Omental fat pad (tissue), 3 donors: ENCODE measurements at regions not wholly inside any gene's neighbourhood (a gene's known extent, or its start where the extent isn't known, plus 50 kb on each side); places are given as distances from the start of the nearest gene placed in this dataset.
"Not testable (repeated sequence)": the region's sequence is repeated elsewhere in the genome, so short reads cannot be mapped to it uniquely, and the experiment has no call there.

ENCODE experiments used
- ATAC-seq: fragments of 150-250 bp; one replicate; pipeline ENCODE4 v1.9.1; 2016; ENCODE audit warnings: mild to moderate bottlenecking, moderate library complexity; ENCODE audit not compliant: low FRiP score
- DNase-seq: peaks from one replicate; pipeline ENCODE4 v3.0.0-alpha.2; 2019; ENCODE audit warnings: low spot score
- CTCF ChIP-seq, 3 donors: fragments of 450-650 bp; IDR thresholded peaks; one replicate each; pipeline ENCODE4 v1.5.1; 2016 to 2017; ENCODE audit warnings: antibody characterized with exemption in 3 of 3, mild to moderate bottlenecking in 3 of 3, moderate library complexity in 2 of 3

GRCh38 chr14:45553981-45554380, 301.0 kb upstream of the MIS18BP1 start:
- no peak for TF ChIP-seq CTCF (IDR thresholded peaks at IDR 0.05)
- ATAC-seq = no peak
- no peak for DNase-seq

- not testable (repeated sequence) for ATAC-seq, DNase-seq
Observed at GRCh38 chr14:45551240-45551820, 298.3 kb upstream of the MIS18BP1 start.

- DNase-seq = no peak
- ATAC-seq = no peak
- no peak for TF ChIP-seq CTCF (IDR thresholded peaks at IDR 0.05)
Observed at GRCh38 chr14:45531022-45531421, 278.0 kb upstream of the MIS18BP1 start.

GRCh38 chr14:45526715-45527549, 273.9 kb upstream of the MIS18BP1 start:
- no peak for TF ChIP-seq CTCF (IDR thresholded peaks at IDR 0.05)
- no peak for DNase-seq
- no peak for ATAC-seq

GRCh38 chr14:45519766-45520165, 266.8 kb upstream of the MIS18BP1 start:
- no peak for DNase-seq
- no peak for ATAC-seq
- TF ChIP-seq CTCF (IDR thresholded peaks at IDR 0.05) = no peak

GRCh38 chr14:45492876-45493275, 239.9 kb upstream of the MIS18BP1 start:
- DNase-seq (no peak), ATAC-seq (no peak)
- no peak for TF ChIP-seq CTCF (IDR thresholded peaks at IDR 0.05)

- TF ChIP-seq CTCF (IDR thresholded peaks at IDR 0.05) = no peak
- DNase-seq (no peak), ATAC-seq (no peak)
Observed at GRCh38 chr14:45491914-45492313, 238.9 kb upstream of the MIS18BP1 start.
